Astrocyte (in vitro differentiated cells and primary cell): ENCODE measurements at regions not wholly inside any gene's neighbourhood (a gene's known extent, or its start where the extent isn't known, plus 50 kb on each side); places are given as distances from the start of the nearest gene placed in this dataset.

Experiments
- DNase-seq: peaks from one replicate; pipeline ENCODE4 v3.0.0-alpha.2; 2010; ENCODE audit warnings: low read depth
- FAIRE-seq: peaks from 2 replicates; lab custom pipeline; 2011; peaks lifted over from hg19 to GRCh38; lab: Jason Lieb, UNC
- H2AFZ ChIP-seq: 2 replicates; pipeline ENCODE4 v1.6.0; 2012; ENCODE audit warnings: low read depth, low read length, inconsistent platforms
- H3K27ac ChIP-seq: 2 replicates; pipeline ENCODE4 v1.5.1; 2011; ENCODE audit warnings: low read depth, low read length, inconsistent platforms
- H3K27me3 ChIP-seq: 2 replicates; pipeline ENCODE4 v1.6.0; 2011; ENCODE audit warnings: low read length, inconsistent platforms; ENCODE audit not compliant: insufficient read depth
- H3K36me3 ChIP-seq: 2 replicates; pipeline ENCODE4 v1.5.1; 2011; ENCODE audit warnings: low read length, inconsistent platforms; ENCODE audit not compliant: insufficient read depth
- H3K4me1 ChIP-seq: 2 replicates; pipeline ENCODE4 v1.5.1; 2011; ENCODE audit warnings: low read length, inconsistent platforms; ENCODE audit not compliant: insufficient read depth
- H3K4me2 ChIP-seq: 2 replicates; pipeline ENCODE4 v1.6.0; 2012; ENCODE audit warnings: low read length, inconsistent platforms
- H3K4me3 ChIP-seq: 2 replicates; pipeline ENCODE4 v1.5.1; 2011; ENCODE audit warnings: low read depth, mild to moderate bottlenecking, low read length, inconsistent platforms; ENCODE audit not compliant: insufficient read depth
- H3K79me2 ChIP-seq: 2 replicates; pipeline ENCODE4 v1.6.0; 2012; ENCODE audit warnings: mild to moderate bottlenecking, low read length, inconsistent platforms; ENCODE audit not compliant: insufficient read depth
- H3K9ac ChIP-seq: 2 replicates; pipeline ENCODE4 v1.6.0; 2012; ENCODE audit warnings: mild to moderate bottlenecking, low read length, inconsistent platforms
- H3K9me3 ChIP-seq: 2 replicates; pipeline ENCODE4 v1.5.1; 2012; ENCODE audit warnings: low read depth, mild to moderate bottlenecking, low read length, inconsistent platforms; ENCODE audit not compliant: insufficient read depth
- H4K20me1 ChIP-seq: 2 replicates; pipeline ENCODE4 v1.6.0; 2012; ENCODE audit warnings: low read length, inconsistent platforms; ENCODE audit not compliant: insufficient read depth
- H3K27ac Mint-ChIP-seq: one replicate; pipeline ENCODE4 v1.8.0; 2021; ENCODE audit warnings: mild to moderate bottlenecking, mixed read lengths; ENCODE audit not compliant: unreplicated experiment
- H3K27me3 Mint-ChIP-seq: one replicate; pipeline ENCODE4 v1.8.0; 2021; ENCODE audit warnings: low read depth, mixed read lengths; ENCODE audit not compliant: unreplicated experiment
- H3K36me3 Mint-ChIP-seq: one replicate; pipeline ENCODE4 v1.8.0; 2021; ENCODE audit warnings: low read depth, mixed read lengths; ENCODE audit not compliant: unreplicated experiment
- H3K4me1 Mint-ChIP-seq: one replicate; pipeline ENCODE4 v1.8.0; 2021; ENCODE audit warnings: low read depth, mixed read lengths; ENCODE audit not compliant: unreplicated experiment
- H3K4me3 Mint-ChIP-seq: one replicate; pipeline ENCODE4 v1.8.0; 2021; ENCODE audit warnings: mild to moderate bottlenecking, moderate library complexity, mixed read lengths; ENCODE audit not compliant: unreplicated experiment
- H3K9me3 Mint-ChIP-seq: one replicate; pipeline ENCODE4 v1.8.0; 2021; ENCODE audit warnings: mild to moderate bottlenecking, mixed read lengths; ENCODE audit not compliant: unreplicated experiment
- EZH2 ChIP-seq: IDR thresholded peaks from 2 replicates; pipeline ENCODE4 v1.6.1; 2012; ENCODE audit warnings: mild to moderate bottlenecking, low read length, inconsistent platforms; ENCODE audit not compliant: insufficient read depth
- TF ChIP-seq, protein P1 (sequence below): IDR thresholded peaks from 2 replicates; pipeline ENCODE4 v1.5.1; 2011; ENCODE audit warnings: low read depth, mild to moderate bottlenecking, inconsistent platforms, low read length, moderate library complexity; ENCODE audit not compliant: insufficient read depth

DNA sequence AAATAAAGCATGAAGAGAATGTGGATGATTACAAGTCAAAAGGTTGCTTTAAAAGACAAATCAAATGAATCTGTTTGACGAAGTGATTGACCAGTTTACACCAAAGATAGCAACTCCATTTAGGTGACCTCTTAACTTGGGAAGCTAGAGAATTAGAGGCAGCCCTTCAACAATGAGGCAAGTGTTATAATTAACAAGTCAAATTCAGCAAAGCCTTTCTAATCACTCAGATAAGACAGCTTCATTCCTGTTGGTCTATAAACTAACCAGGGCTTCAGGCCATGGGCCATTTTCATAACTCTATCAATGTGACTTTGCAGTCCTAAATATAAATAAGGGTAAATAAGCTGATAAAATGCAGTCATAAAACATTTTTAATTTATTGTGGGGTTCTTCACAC, 712.2 kb upstream of the SEMA6A start:
- Histone ChIP-seq H3K9me3 (no peaks in the 10 kb centered on the region), H3K4me1 (no peaks in the 10 kb centered on the region), H2AFZ (no peak overlapping the region), H3K4me2 (no peak overlapping the region), H4K20me1 (no peaks in the 10 kb centered on the region), H3K9ac (no peak overlapping the region), H3K4me3 (no peak overlapping the region), H3K27me3 (no peaks in the 10 kb centered on the region), H3K36me3 (no peaks in the 10 kb centered on the region), H3K79me2 (no peaks in the 10 kb centered on the region), H3K27ac (no peak overlapping the region)
- H3K36me3 Mint-ChIP-seq: no peaks in the 10 kb centered on the region
- FAIRE-seq (no peak), DNase-seq (no peak)
- H3K9me3 Mint-ChIP-seq: no peaks in the 10 kb centered on the region
- H3K4me3 Mint-ChIP-seq: no peak overlapping the region
- H3K27me3 Mint-ChIP-seq: no peaks in the 10 kb centered on the region
- no peaks in the 10 kb centered on the region for H3K4me1 Mint-ChIP-seq
- H3K27ac Mint-ChIP-seq: no peak overlapping the region
- TF ChIP-seq, protein P1, sequence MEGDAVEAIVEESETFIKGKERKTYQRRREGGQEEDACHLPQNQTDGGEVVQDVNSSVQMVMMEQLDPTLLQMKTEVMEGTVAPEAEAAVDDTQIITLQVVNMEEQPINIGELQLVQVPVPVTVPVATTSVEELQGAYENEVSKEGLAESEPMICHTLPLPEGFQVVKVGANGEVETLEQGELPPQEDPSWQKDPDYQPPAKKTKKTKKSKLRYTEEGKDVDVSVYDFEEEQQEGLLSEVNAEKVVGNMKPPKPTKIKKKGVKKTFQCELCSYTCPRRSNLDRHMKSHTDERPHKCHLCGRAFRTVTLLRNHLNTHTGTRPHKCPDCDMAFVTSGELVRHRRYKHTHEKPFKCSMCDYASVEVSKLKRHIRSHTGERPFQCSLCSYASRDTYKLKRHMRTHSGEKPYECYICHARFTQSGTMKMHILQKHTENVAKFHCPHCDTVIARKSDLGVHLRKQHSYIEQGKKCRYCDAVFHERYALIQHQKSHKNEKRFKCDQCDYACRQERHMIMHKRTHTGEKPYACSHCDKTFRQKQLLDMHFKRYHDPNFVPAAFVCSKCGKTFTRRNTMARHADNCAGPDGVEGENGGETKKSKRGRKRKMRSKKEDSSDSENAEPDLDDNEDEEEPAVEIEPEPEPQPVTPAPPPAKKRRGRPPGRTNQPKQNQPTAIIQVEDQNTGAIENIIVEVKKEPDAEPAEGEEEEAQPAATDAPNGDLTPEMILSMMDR: no peak
- no peak for TF ChIP-seq EZH2

DNA sequence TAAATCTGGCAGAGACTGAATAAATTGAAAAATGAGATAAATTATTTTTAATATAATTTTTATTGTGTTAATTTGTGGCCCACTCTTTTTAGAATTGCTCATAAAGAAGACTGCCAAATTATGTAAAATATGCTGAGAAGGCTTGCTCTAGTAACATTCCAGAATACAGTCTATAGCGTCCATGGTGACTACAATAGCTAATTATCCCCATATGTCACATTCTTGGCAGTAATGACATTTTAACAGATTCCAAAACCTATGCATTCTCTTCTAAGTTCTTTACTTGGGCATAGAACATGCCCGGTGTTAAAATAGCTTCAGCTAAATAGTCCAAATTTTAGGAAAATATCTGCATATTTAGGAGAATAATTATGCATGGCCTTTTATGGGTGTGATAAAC, 697.0 kb upstream of the SEMA6A start:
- H3K4me2 ChIP-seq: no peak overlapping the region
- H3K4me3 ChIP-seq: no peak overlapping the region
- H3K9ac ChIP-seq: no peak overlapping the region
- no peaks in the 10 kb centered on the region for H3K9me3 ChIP-seq
- no peaks in the 10 kb centered on the region for H3K36me3 ChIP-seq
- no peaks in the 10 kb centered on the region for H4K20me1 ChIP-seq
- no peak overlapping the region for H2AFZ ChIP-seq
- no peaks in the 10 kb centered on the region for H3K79me2 ChIP-seq
- H3K27ac ChIP-seq: no peak overlapping the region
- Mint-ChIP-seq H3K27ac (no peak overlapping the region), H3K4me1 (no peaks in the 10 kb centered on the region), H3K36me3 (no peaks in the 10 kb centered on the region), H3K27me3 (no peaks in the 10 kb centered on the region), H3K4me3 (no peak overlapping the region), H3K9me3 (peaks cover 5% of the 10 kb centered on the region)
- no peaks in the 10 kb centered on the region for H3K4me1 ChIP-seq
- H3K27me3 ChIP-seq: no peaks in the 10 kb centered on the region
- no peak for FAIRE-seq
- DNase-seq: no peak
- TF ChIP-seq EZH2: no peak
- TF ChIP-seq, protein P1: no peak

DNA sequence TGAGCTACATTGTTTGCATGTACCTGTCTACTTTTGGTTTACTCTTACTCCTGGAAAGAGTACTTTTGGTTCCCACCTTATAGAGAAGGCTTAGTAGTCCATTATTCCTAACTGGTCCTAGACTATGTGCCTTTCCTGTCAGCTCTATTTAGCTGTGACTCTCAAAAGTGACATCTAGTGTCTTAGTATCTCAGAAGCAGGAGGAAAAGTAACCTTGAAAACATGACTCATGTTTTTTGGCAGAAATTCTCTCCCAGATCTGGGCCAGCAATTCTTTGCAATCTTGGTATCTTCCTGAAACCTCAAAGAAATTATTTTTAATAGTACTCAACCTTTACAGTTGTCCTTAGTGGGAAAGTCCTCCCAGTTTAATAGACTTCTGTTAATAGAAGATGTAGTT, 691.7 kb upstream of the SEMA6A start:
- no peak for DNase-seq
- no peaks in the 10 kb centered on the region for H4K20me1 ChIP-seq
- TF ChIP-seq EZH2: no peak
- TF ChIP-seq, protein P1: no peak

More for the DNA sequence above, 691.7 kb upstream of the SEMA6A start:
- H3K9me3 ChIP-seq: no peaks in the 10 kb centered on the region
- H3K27me3 ChIP-seq: no peaks in the 10 kb centered on the region
- H3K4me1 ChIP-seq: no peaks in the 10 kb centered on the region
- H3K4me3 ChIP-seq: no peak overlapping the region
- Mint-ChIP-seq H3K4me3 (no peak overlapping the region), H3K27ac (no peak overlapping the region), H3K9me3 (peaks cover 1% of the 10 kb centered on the region), H3K4me1 (no peaks in the 10 kb centered on the region), H3K27me3 (no peaks in the 10 kb centered on the region), H3K36me3 (no peaks in the 10 kb centered on the region)
- H3K9ac ChIP-seq: no peak overlapping the region
- no peak for FAIRE-seq
- H3K27ac ChIP-seq: no peak overlapping the region
- H3K4me2 ChIP-seq: no peak overlapping the region
- H3K79me2 ChIP-seq: no peaks in the 10 kb centered on the region
- H2AFZ ChIP-seq: no peak overlapping the region
- H3K36me3 ChIP-seq: no peaks in the 10 kb centered on the region
